Neuronal stem cell (in vitro differentiated cells): ENCODE measurements at regions not wholly inside any gene's neighbourhood (a gene's known extent, or its start where the extent isn't known, plus 50 kb on each side); places are given as distances from the start of the nearest gene placed in this dataset.
"Not testable (repeated sequence)": the region's sequence is repeated elsewhere in the genome, so short reads cannot be mapped to it uniquely, and the experiment has no call there.

Experiments
- DNase-seq: peaks from one replicate; pipeline ENCODE4 v3.0.0-alpha.2; 2013; ENCODE audit warnings: low spot score
- H2AFZ ChIP-seq: one replicate; pipeline ENCODE4 v1.6.1; 2013; ENCODE audit warnings: mild to moderate bottlenecking, low read length, inconsistent platforms
- H2AK5ac ChIP-seq: 2 replicates; pipeline ENCODE4 v1.6.1; 2013; ENCODE audit warnings: low read depth, mild to moderate bottlenecking, inconsistent platforms, low read length, moderate library complexity, mixed read lengths
- H2BK120ac ChIP-seq: 2 replicates; pipeline ENCODE4 v1.6.1; 2013; ENCODE audit warnings: low read depth, mild to moderate bottlenecking, inconsistent platforms, low read length, moderate library complexity, mixed read lengths
- H2BK12ac ChIP-seq: one replicate; pipeline ENCODE4 v1.6.1; 2013; ENCODE audit warnings: low read length, inconsistent platforms
- H2BK15ac ChIP-seq: 2 replicates; pipeline ENCODE4 v1.6.1; 2013; ENCODE audit warnings: mild to moderate bottlenecking, low read length, inconsistent platforms, mixed read lengths
- H2BK5ac ChIP-seq: one replicate; pipeline ENCODE4 v1.6.1; 2013; ENCODE audit warnings: inconsistent platforms, mild to moderate bottlenecking, low read length, moderate library complexity
- H3K14ac ChIP-seq: one replicate; pipeline ENCODE4 v1.6.1; 2013; ENCODE audit warnings: low read length, inconsistent platforms
- H3K18ac ChIP-seq: 2 replicates; pipeline ENCODE4 v1.6.1; 2013; ENCODE audit warnings: low read length, inconsistent platforms
- H3K23ac ChIP-seq: 2 replicates; pipeline ENCODE4 v1.6.1; 2013; ENCODE audit warnings: low read depth, mild to moderate bottlenecking, mixed read lengths, low read length, inconsistent platforms; ENCODE audit not compliant: poor library complexity
- H3K27ac ChIP-seq: replicated peaks from 3 replicates; pipeline ENCODE4 v1.5.1; 2013; ENCODE audit warnings: low read length, inconsistent platforms
- H3K27me3 ChIP-seq, 3 experiments: 2 replicates each; pipeline ENCODE4 v1.6.1; 2013; ENCODE audit warnings: low read length in 3 of 3, mild to moderate bottlenecking in 2 of 3, inconsistent platforms in 1 of 3, low read depth in 1 of 3, mixed read lengths in 1 of 3, moderate library complexity in 1 of 3; ENCODE audit not compliant: control insufficient read depth in 3 of 3, insufficient read depth in 3 of 3
- H3K36me3 ChIP-seq, 2 donors: replicated peaks in 1 of 2; 2 replicates each; pipeline ENCODE4 v1.6.1; 2013; ENCODE audit warnings: low read length in 2 of 2; ENCODE audit not compliant: control insufficient read depth in 2 of 2, insufficient read depth in 2 of 2
- H3K4ac ChIP-seq: 2 replicates; pipeline ENCODE4 v1.6.1; 2013; ENCODE audit warnings: inconsistent platforms, mild to moderate bottlenecking, low read length, moderate library complexity
- H3K4me1 ChIP-seq, 2 donors: 1 replicate in 1 of 2; 2 replicates in 1 of 2; pipeline ENCODE4 v1.6.1; 2013; ENCODE audit warnings: low read length in 2 of 2, low read depth in 1 of 2; ENCODE audit not compliant: control insufficient read depth in 2 of 2, insufficient read depth in 1 of 2
- H3K4me2 ChIP-seq: one replicate; pipeline ENCODE4 v1.6.1; 2013; ENCODE audit warnings: mild to moderate bottlenecking, low read length, inconsistent platforms; ENCODE audit not compliant: insufficient read depth, poor library complexity, severe bottlenecking
- H3K4me3 ChIP-seq, 2 donors: 2 replicates each; pipeline ENCODE4 v1.5.1; 2013; ENCODE audit warnings: low read length in 2 of 2, mild to moderate bottlenecking in 2 of 2, inconsistent platforms in 1 of 2, moderate library complexity in 1 of 2
- H3K79me1 ChIP-seq: one replicate; pipeline ENCODE4 v1.6.1; 2013; ENCODE audit warnings: low read depth, mild to moderate bottlenecking, inconsistent platforms, low read length, moderate library complexity
- H3K9ac ChIP-seq: one replicate; pipeline ENCODE4 v1.6.1; 2013; ENCODE audit warnings: mild to moderate bottlenecking, low read depth, low read length, inconsistent platforms; ENCODE audit not compliant: poor library complexity
- H3K9me3 ChIP-seq, 2 donors: replicated peaks in 1 of 2; 2 replicates each; pipeline versions ENCODE3 to v1.6.1; 2013; ENCODE audit warnings: low read length in 2 of 2, mild to moderate bottlenecking in 2 of 2, inconsistent platforms in 1 of 2, low read depth in 1 of 2, mixed read lengths in 1 of 2, moderate library complexity in 1 of 2; ENCODE audit not compliant: control insufficient read depth in 2 of 2, insufficient read depth in 1 of 2
- H4K8ac ChIP-seq: one replicate; pipeline ENCODE4 v1.6.1; 2013; ENCODE audit warnings: low read depth, mild to moderate bottlenecking, inconsistent platforms, low read length, moderate library complexity
- H4K91ac ChIP-seq: one replicate; pipeline ENCODE4 v1.6.1; 2013; ENCODE audit warnings: low read length, low read depth, mild to moderate bottlenecking, inconsistent platforms; ENCODE audit not compliant: poor library complexity
- WGBS, 2 donors: extraction: QIAGEN DNeasy Blood & Tissue Kit; methylation state at CpG; one replicate each; pipeline ENCODE4 v1.1.7; 2013; ENCODE audit warnings: missing lambda C conversion rate in 2 of 2, mixed read lengths in 1 of 2; ENCODE audit not compliant: insufficient read length in 2 of 2, insufficient replicate concordance in 1 of 2; ENCODE audit errors: extremely low coverage in 2 of 2; 5-methylcytosine and 5-hydroxymethylcytosine counted together

DNA sequence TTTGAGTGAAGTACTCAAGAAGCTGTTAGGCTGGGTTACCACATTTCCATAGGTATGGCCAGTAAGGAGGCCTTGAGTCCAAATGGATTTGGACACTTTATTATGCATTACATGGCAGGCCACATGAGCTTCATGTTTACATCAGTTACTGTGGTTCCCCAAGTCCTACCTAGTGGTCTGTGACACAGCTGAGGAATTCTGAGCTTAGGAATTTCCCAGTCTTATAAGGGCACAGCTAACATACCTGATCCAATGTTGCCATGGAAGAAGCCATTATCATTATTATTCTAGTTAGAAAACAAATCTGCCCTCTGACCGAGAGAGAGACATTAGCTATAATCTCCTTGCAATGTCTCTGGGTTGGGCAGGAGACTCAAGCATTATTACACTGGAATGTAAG, 174.4 kb upstream of the NUDT10 start:
- no CpG with 5 or more reads among the region's 1 CpG for WGBS, 2 donors
- DNase-seq: no peak
- Histone ChIP-seq H3K23ac (no peak overlapping the region), H3K4me3 (no peak overlapping the region), H3K4ac (no peak overlapping the region), H3K27me3 (no peaks in the 10 kb centered on the region), H3K9me3 (no peaks in the 10 kb centered on the region), H3K4me1 (no peaks in the 10 kb centered on the region), H2AFZ (no peak overlapping the region), H3K9ac (no peak overlapping the region), H3K18ac (no peak overlapping the region), H4K8ac (no peak overlapping the region), H3K79me1 (no peaks in the 10 kb centered on the region), H3K27ac (no peak overlapping the region), H2BK120ac (no peak overlapping the region), H3K36me3 (no peaks in the 10 kb centered on the region), H3K4me2 (no peak overlapping the region), H2BK12ac (no peak overlapping the region), H3K14ac (no peak overlapping the region), H2BK5ac (no peak overlapping the region), H2BK15ac (no peak overlapping the region), H4K91ac (no peak overlapping the region), H2AK5ac (no peak overlapping the region)

DNA sequence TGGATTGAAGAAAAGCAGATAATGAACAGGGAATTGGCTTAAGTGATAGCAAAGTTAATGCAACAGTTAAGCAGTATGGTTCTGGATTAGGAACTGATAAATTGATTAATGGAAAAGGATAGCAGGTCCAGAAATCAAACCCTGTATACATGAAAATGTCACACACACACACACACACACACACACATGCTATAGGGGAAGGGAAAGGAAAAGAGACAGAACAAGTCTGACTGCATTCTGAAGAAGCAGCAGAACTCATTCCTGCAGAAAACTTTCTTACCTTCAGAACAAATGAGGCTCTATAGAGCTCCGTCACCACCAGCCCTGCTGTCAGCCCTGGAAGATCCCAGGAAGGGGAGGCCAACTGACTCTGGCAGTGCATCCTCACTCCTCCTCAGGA, 173.2 kb upstream of the NUDT10 start:
- WGBS, 2 donors: no CpG with 5 or more reads among the region's 1 CpG
- not testable (repeated sequence) for H3K27me3 ChIP-seq, H3K14ac ChIP-seq, H2AK5ac ChIP-seq, H3K36me3 ChIP-seq, H3K4me3 ChIP-seq, H3K9me3 ChIP-seq, H3K18ac ChIP-seq, H3K9ac ChIP-seq, H3K4me2 ChIP-seq, H2AFZ ChIP-seq, H2BK15ac ChIP-seq, H3K79me1 ChIP-seq, H2BK5ac ChIP-seq, DNase-seq, H3K4ac ChIP-seq, H2BK12ac ChIP-seq, H3K4me1 ChIP-seq, H3K23ac ChIP-seq, H4K91ac ChIP-seq, H2BK120ac ChIP-seq, H3K27ac ChIP-seq, H4K8ac ChIP-seq

DNA sequence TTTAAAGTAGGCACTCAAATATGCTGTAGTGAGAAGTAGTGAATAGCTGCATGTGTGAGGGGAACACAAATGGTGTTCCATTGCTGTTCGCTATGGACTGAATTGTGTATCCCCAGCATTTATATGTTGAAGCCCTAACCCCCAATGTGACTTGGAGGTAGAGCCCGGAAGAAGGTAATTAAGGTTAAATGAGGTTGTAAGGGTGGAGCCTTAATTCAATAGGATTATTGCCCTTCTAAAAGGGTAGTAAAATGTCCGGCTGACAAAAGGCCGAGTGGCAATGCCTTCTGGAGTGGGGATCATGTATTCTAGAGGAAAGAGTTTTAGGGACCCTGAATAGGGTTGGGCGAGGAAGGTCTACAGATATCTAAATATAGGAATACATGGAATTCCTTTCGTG, 168.9 kb upstream of the NUDT10 start:
- Histone ChIP-seq H3K14ac (no peak overlapping the region), H4K8ac (no peak overlapping the region), H3K18ac (no peak overlapping the region), H3K4me3 (no peak overlapping the region), H4K91ac (no peak overlapping the region), H3K27me3 (no peaks in the 10 kb centered on the region), H3K4me2 (no peak overlapping the region), H3K36me3 (no peaks in the 10 kb centered on the region), H3K27ac (no peak overlapping the region), H3K4me1 (no peaks in the 10 kb centered on the region), H3K9me3 (no peaks in the 10 kb centered on the region), H2BK120ac (no peak overlapping the region), H2BK12ac (no peak overlapping the region), H2BK5ac (no peak overlapping the region), H2AK5ac (no peak overlapping the region), H3K9ac (no peak overlapping the region), H2AFZ (no peak overlapping the region), H3K79me1 (no peaks in the 10 kb centered on the region), H2BK15ac (no peak overlapping the region), H3K4ac (no peak overlapping the region), H3K23ac (no peak overlapping the region)
- no CpG with 5 or more reads among the region's 6 CpGs for WGBS, 2 donors
- DNase-seq: no peak

DNA sequence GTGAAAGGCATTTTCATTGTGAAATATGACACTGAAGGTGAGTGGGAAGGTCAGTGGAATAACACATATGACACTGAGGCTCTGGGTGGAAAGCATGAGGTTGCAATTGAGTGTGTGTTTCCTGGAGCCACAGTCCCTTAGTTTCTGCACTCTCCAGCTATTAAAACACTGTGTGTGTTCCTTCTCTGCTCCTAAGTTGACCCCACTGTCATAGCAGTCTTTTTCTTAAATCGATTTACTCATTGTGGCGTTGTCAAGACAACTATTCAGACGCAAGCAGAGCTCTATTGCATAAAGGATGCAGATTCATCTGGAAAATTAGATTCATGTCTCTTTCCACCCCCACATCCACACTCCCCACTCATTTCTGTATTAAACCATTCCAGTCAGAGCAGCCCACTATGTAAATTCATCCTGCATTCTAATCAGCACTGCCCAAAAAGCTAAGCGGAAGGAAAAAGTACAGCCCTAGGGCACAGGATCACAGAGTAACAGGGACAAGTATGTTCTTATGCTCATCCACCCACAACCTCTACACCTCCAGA, 154.2 kb upstream of the NUDT10 start:
- not testable (repeated sequence) for H3K27me3 ChIP-seq, H4K91ac ChIP-seq, H3K14ac ChIP-seq, H2BK15ac ChIP-seq, H2BK120ac ChIP-seq, H2AFZ ChIP-seq, H3K79me1 ChIP-seq, H3K4me3 ChIP-seq, H2BK12ac ChIP-seq, H4K8ac ChIP-seq, H3K4me1 ChIP-seq, H2AK5ac ChIP-seq, H3K9ac ChIP-seq, H2BK5ac ChIP-seq, H3K27ac ChIP-seq, DNase-seq, H3K9me3 ChIP-seq, H3K4me2 ChIP-seq, H3K23ac ChIP-seq, H3K36me3 ChIP-seq, H3K4ac ChIP-seq, H3K18ac ChIP-seq
- WGBS, 2 donors: no CpG with 5 or more reads among the region's 4 CpGs
